HCT116 (cell line): ENCODE measurements at regions not wholly inside any gene's neighbourhood (a gene's known extent, or its start where the extent isn't known, plus 50 kb on each side); places are given as distances from the start of the nearest gene placed in this dataset.

Source experiments
- ATAC-seq: fragments of 200-7000 bp; cut with Tn5 transposase; 2 replicates; pipeline ENCODE4 v1.9.1; 2020; ENCODE audit warnings: mild to moderate bottlenecking, moderate library complexity
- BruUV-seq: library from RNA; stranded (reverse); fragments of 400-500 nt; replicated peaks from 2 replicates; lab custom pipeline; 2021; lab: Mats Ljungman, UMichigan
- CTCF ChIA-PET: fragments of 300-600 bp; sonication (Branson Sonifier 250); formaldehyde crosslinking; loops from one replicate; lab custom pipeline; 2021; ENCODE audit warnings: antibody characterized with exemption; lab: Charles Lee
- POLR2A ChIA-PET: fragments of 300-600, 350-600 bp; sonication (Branson Sonifier 250); formaldehyde crosslinking; loops from one replicate; lab custom pipeline; 2021; ENCODE audit warnings: antibody characterized with exemption; lab: Charles Lee
- RAD21 ChIA-PET, 2 experiments: fragments of 300-600 bp; sonication (Branson Sonifier 250); formaldehyde crosslinking; loops; one replicate each; lab custom pipeline; 2023; ENCODE audit warnings: low total read pairs in 2 of 2; ENCODE audit not compliant: uncharacterized antibody in 2 of 2, unreplicated experiment in 2 of 2, low non-redundant PET in 1 of 2; lab: Charles Lee
- DNase-seq: peaks from one replicate; pipeline ENCODE4 v3.0.0-alpha.2; 2010; ENCODE audit warnings: low read depth, low spot score
- H2AFZ ChIP-seq: fragments of 200-600 bp; shearing (Covaris generic), sonication (generic); 2 replicates; pipeline ENCODE4 v1.6.1; 2017; ENCODE audit warnings: low read depth, mixed run types, mixed read lengths, antibody characterized with exemption, low read length; ENCODE audit not compliant: poor library complexity, severe bottlenecking
- H3K27ac ChIP-seq: 2 replicates; pipeline ENCODE4 v1.5.1; 2012; ENCODE audit warnings: low read depth, low read length
- H3K27me3 ChIP-seq: fragments of 200-600 bp; sonication (generic); 2 replicates; pipeline ENCODE4 v1.6.1; 2016; ENCODE audit warnings: mixed run types, low read length, mixed read lengths; ENCODE audit not compliant: insufficient read depth
- H3K36me3 ChIP-seq, 2 experiments: fragments of 200-500 bp in 1 of 2; fragments of 200-600 bp in 1 of 2; sonication (Bioruptor generic) in 1 of 2; sonication (generic) in 1 of 2; 2 replicates each; pipeline versions ENCODE4 v1.5.1 to v1.6.1; 2014 to 2016; ENCODE audit warnings: low read length in 2 of 2, inconsistent platforms in 1 of 2, mixed read lengths in 1 of 2, mixed run types in 1 of 2; ENCODE audit not compliant: insufficient read depth in 2 of 2, control insufficient read depth in 1 of 2
- H3K4me1 ChIP-seq, 2 experiments: fragments of 200-600 bp in 1 of 2; sonication (generic) in 1 of 2; 2 replicates each; pipeline versions ENCODE4 v1.5.1 to v1.6.1; 2012 to 2017; ENCODE audit warnings: low read length in 2 of 2, inconsistent platforms in 1 of 2, mild to moderate bottlenecking in 1 of 2, mixed read lengths in 1 of 2, mixed run types in 1 of 2, moderate library complexity in 1 of 2; ENCODE audit not compliant: insufficient read depth in 2 of 2, control insufficient read depth in 1 of 2
- H3K4me2 ChIP-seq: fragments of 200-600 bp; sonication (generic); 2 replicates; pipeline ENCODE4 v1.6.1; 2017; ENCODE audit warnings: mixed run types, low read length, mixed read lengths
- H3K4me3 ChIP-seq, 2 experiments: fragments of 200-600 bp in 1 of 2; sonication (generic) in 1 of 2; replicated peaks in 1 of 2; 2 replicates each; pipeline ENCODE4 v1.5.1; 2011 to 2016; ENCODE audit warnings: low read length in 2 of 2, control low read depth in 1 of 2, low read depth in 1 of 2, mild to moderate bottlenecking in 1 of 2, mixed read lengths in 1 of 2, mixed run types in 1 of 2
- H3K79me2 ChIP-seq: fragments of 200-600 bp; sonication (generic); 2 replicates; pipeline ENCODE4 v1.6.1; 2017; ENCODE audit warnings: mild to moderate bottlenecking, mixed run types, low read length, moderate library complexity, mixed read lengths; ENCODE audit not compliant: insufficient read depth
- H3K9ac ChIP-seq: fragments of 200-600 bp; sonication (generic); 2 replicates; pipeline ENCODE4 v1.6.1; 2016; ENCODE audit warnings: low read length, mixed read lengths
- H3K9me2 ChIP-seq: fragments of 200-600 bp; sonication (generic), shearing (Covaris generic); 2 replicates; pipeline ENCODE4 v1.6.1; 2017; ENCODE audit warnings: mixed run types, mild to moderate bottlenecking, moderate library complexity; ENCODE audit not compliant: insufficient read depth
- H3K9me3 ChIP-seq, 2 experiments: fragments of 200-500 bp in 1 of 2; fragments of 200-600 bp in 1 of 2; sonication (Bioruptor generic) in 1 of 2; sonication (generic) in 1 of 2; 2 replicates each; pipeline ENCODE4 v1.6.1; 2014 to 2017; ENCODE audit warnings: low read length in 2 of 2, mixed read lengths in 2 of 2, inconsistent platforms in 1 of 2, low read depth in 1 of 2, mild to moderate bottlenecking in 1 of 2, mixed run types in 1 of 2, moderate library complexity in 1 of 2; ENCODE audit not compliant: control insufficient read depth in 1 of 2, insufficient read depth in 1 of 2
- H4K20me1 ChIP-seq: fragments of 200-600 bp; sonication (generic), shearing (Covaris generic); 2 replicates; pipeline ENCODE4 v1.6.1; 2017; ENCODE audit warnings: mixed run types, mild to moderate bottlenecking, moderate library complexity; ENCODE audit not compliant: insufficient read depth
- CBX3 ChIP-seq: IDR thresholded peaks from 2 replicates; pipeline ENCODE4 v1.6.1; 2012; ENCODE audit warnings: low read depth
- ELF1 ChIP-seq: IDR thresholded peaks from 2 replicates; pipeline ENCODE4 v1.6.1; 2012; ENCODE audit warnings: low read depth, borderline replicate concordance
- EZH2 ChIP-seq: fragments of 200-600 bp; sonication (generic); IDR thresholded peaks from 2 replicates; pipeline ENCODE4 v1.6.1; 2017; ENCODE audit warnings: antibody characterized with exemption, mixed run types
- JUND ChIP-seq: IDR thresholded peaks from 2 replicates; pipeline ENCODE4 v1.6.1; 2012
- POLR2AphosphoS5 ChIP-seq: IDR thresholded peaks from 2 replicates; pipeline ENCODE4 v1.6.1; 2011; ENCODE audit warnings: mild to moderate bottlenecking, low read depth, low read length, moderate library complexity
- SIN3A ChIP-seq: IDR thresholded peaks from 2 replicates; pipeline ENCODE4 v1.6.1; 2012; ENCODE audit warnings: low read depth
- SP1 ChIP-seq: IDR thresholded peaks from 2 replicates; pipeline ENCODE4 v1.6.1; 2012; ENCODE audit warnings: low read depth
- YY1 ChIP-seq: IDR thresholded peaks from 2 replicates; pipeline ENCODE4 v1.6.1; 2011; ENCODE audit warnings: low read length, low read depth, moderate library complexity, mild to moderate bottlenecking; ENCODE audit not compliant: insufficient replicate concordance; ENCODE audit errors: extremely low read depth
- ZFX ChIP-seq: fragments of 450-650 bp; IDR thresholded peaks from 2 replicates; pipeline ENCODE4 v1.6.1; 2017
- intact Hi-C: fragments of 100-400 bp; cut with micrococcal nuclease; formaldehyde crosslinking; loops from 2 replicates; pipeline ENCODE4 v1.10.0; 2022
- TF ChIP-seq, protein P1 (sequence below), 3 experiments: fragments of 200-600 bp in 1 of 3; sonication (generic) in 1 of 3; IDR thresholded peaks in 2 of 3; conservative IDR thresholded peaks in 1 of 3; 2 replicates each; pipeline ENCODE4 v1.5.1; 2012 to 2017; ENCODE audit warnings: low read depth in 2 of 3, low read length in 2 of 3, antibody characterized with exemption in 1 of 3, borderline replicate concordance in 1 of 3, control low read depth in 1 of 3, mild to moderate bottlenecking in 1 of 3, mixed read lengths in 1 of 3, mixed run types in 1 of 3, moderate library complexity in 1 of 3; ENCODE audit not compliant: insufficient read depth in 1 of 3
- TF ChIP-seq, protein P2 (sequence below): IDR thresholded peaks from 2 replicates; pipeline ENCODE4 v1.6.1; 2012

DNA sequence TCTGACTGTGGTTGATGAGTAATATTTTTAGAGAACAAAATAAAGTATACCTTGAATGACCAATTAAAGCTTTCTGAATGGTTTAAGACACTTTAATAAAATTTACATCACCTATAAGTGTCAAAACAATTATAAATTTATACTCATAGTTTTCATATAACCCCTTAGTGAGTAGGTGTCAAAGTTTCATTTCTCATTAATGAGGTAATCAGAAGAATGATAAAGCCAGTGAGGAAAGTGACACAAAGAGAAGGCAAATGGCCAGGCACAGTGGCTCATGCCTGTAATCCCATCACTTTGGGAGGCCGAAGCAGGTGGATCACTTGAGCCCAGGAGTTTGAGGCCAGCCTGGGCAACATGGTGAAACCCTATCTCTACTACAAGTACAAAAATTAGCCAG is 60.8 kb upstream of the CTLA4 start (continued):
- no peak for TF ChIP-seq ELF1
- TF ChIP-seq, protein P1, sequence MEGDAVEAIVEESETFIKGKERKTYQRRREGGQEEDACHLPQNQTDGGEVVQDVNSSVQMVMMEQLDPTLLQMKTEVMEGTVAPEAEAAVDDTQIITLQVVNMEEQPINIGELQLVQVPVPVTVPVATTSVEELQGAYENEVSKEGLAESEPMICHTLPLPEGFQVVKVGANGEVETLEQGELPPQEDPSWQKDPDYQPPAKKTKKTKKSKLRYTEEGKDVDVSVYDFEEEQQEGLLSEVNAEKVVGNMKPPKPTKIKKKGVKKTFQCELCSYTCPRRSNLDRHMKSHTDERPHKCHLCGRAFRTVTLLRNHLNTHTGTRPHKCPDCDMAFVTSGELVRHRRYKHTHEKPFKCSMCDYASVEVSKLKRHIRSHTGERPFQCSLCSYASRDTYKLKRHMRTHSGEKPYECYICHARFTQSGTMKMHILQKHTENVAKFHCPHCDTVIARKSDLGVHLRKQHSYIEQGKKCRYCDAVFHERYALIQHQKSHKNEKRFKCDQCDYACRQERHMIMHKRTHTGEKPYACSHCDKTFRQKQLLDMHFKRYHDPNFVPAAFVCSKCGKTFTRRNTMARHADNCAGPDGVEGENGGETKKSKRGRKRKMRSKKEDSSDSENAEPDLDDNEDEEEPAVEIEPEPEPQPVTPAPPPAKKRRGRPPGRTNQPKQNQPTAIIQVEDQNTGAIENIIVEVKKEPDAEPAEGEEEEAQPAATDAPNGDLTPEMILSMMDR (IDR thresholded peaks at IDR 0.05 in 2 of 3, conservative IDR thresholded peaks at IDR 0.05 in 1 of 3; ENCODE audit: borderline replicate concordance in 1 of 3, insufficient read depth in 1 of 3, low read depth in 2 of 3, low read length in 2 of 3): no peak

DNA sequence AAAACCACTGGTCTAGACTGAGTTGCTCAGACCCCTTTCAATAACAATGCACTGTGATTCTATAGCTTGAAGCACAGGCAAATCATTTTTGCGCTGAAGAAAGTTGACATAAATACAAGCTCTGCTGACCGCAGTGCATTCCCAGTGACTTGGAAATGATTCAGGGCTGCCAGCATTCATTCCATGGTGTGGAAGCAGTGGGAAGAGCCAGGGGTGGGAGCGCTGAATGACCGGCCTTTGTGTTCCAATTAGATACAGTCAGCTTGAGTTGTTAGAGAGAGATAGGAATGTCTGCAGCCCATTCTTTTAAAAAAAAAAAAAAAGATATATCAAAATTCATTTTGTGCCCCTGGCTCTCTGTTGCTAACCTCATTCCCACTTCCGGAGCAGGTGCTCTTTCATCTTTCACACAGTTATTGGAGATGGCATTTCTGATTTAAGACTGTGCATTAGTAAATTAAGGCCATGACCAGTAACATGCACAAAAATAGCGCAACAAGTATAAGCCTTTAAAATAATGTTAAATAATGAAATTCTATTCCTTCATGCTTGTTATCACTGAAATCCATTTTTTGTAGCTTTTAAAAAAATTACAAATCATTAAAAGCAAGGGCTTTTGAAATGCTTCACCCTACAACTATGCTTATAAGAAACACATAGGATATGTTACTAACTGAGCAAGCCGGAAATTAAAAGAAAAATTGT is 59.4 kb upstream of the CTLA4 start:
- intact Hi-C loops: no loop called here
- no peak overlapping the region for H3K27ac ChIP-seq
- ChIA-PET RAD21 (no interaction called here), POLR2A (no interaction called here), CTCF (no interaction called here)
- DNase-seq (no peak), ATAC-seq (no peak)
- H3K4me3 ChIP-seq: no peak overlapping the region
- no peak overlapping the region for H3K9ac ChIP-seq
- H3K9me2 ChIP-seq: no peaks in the 10 kb centered on the region
- H3K79me2 ChIP-seq: no peaks in the 10 kb centered on the region
- H4K20me1 ChIP-seq: no peaks in the 10 kb centered on the region
- TF ChIP-seq, protein P2, sequence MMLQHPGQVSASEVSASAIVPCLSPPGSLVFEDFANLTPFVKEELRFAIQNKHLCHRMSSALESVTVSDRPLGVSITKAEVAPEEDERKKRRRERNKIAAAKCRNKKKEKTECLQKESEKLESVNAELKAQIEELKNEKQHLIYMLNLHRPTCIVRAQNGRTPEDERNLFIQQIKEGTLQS: no peak
- no TSS peak for BruUV-seq
- no peak overlapping the region for H3K4me2 ChIP-seq
- no peaks in the 10 kb centered on the region for H3K36me3 ChIP-seq
- no peaks in the 10 kb centered on the region for H3K27me3 ChIP-seq
- H2AFZ ChIP-seq: no peak overlapping the region
- peaks cover 4 to 25% of the 10 kb centered on the region in 2 experiments; a peak in 3 of 4 replicates for H3K4me1 ChIP-seq
- no peaks in the 10 kb centered on the region; a peak in 1 of 4 replicates for H3K9me3 ChIP-seq

DNA sequence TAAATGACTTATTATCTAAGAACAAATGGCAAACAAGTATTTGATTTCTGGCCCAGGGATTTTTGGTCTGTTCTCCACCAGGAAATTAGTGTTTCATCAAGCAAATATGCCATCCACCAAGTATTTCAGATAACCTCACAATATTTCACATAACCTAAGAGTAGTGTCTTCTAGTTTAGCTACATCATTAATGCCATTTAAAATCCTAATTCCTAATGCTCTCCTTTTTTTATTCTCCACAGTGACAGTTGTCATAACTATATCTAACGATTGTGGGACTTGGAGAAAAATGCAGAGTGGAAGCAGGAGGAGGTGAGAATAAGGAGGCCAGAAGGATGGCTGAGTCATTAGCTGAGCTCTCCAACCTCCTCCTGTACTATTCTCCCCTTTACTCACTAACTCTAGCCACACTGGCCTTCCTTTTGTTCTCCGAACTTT is 58.5 kb upstream of the CTLA4 start:
- H4K20me1 ChIP-seq: no peaks in the 10 kb centered on the region
- H3K9ac ChIP-seq: no peak overlapping the region
- H3K27me3 ChIP-seq: no peaks in the 10 kb centered on the region
- H3K9me2 ChIP-seq: no peaks in the 10 kb centered on the region
- H3K4me2 ChIP-seq: no peak overlapping the region
- BruUV-seq: no TSS peak
- H3K9me3 ChIP-seq: no peaks in the 10 kb centered on the region; a peak in 1 of 4 replicates
- H2AFZ ChIP-seq: no peak overlapping the region
- ChIA-PET RAD21 (no interaction called here), POLR2A (no interaction called here), CTCF (no interaction called here)
- H3K36me3 ChIP-seq: no peaks in the 10 kb centered on the region
- no peaks in the 10 kb centered on the region for H3K79me2 ChIP-seq
- peaks cover 4 to 25% of the 10 kb centered on the region in 2 experiments; a peak in 3 of 4 replicates for H3K4me1 ChIP-seq
- intact Hi-C loops: no loop called here
- ATAC-seq (no peak), DNase-seq (no peak)
- H3K4me3 ChIP-seq: no peak overlapping the region
- H3K27ac ChIP-seq: no peak overlapping the region
- TF ChIP-seq EZH2 (no peak), ELF1 (no peak), SP1 (no peak), SIN3A (no peak), CBX3 (no peak), JUND (no peak), POLR2AphosphoS5 (no peak), YY1 (no peak), ZFX (no peak)
- TF ChIP-seq, protein P1 (IDR thresholded peaks at IDR 0.05 in 2 of 3, conservative IDR thresholded peaks at IDR 0.05 in 1 of 3; ENCODE audit: borderline replicate concordance in 1 of 3, insufficient read depth in 1 of 3, low read depth in 2 of 3, low read length in 2 of 3): no peak
